Activated CD4-positive, alpha-beta T cell treated with anti-CD3 and anti-CD28 coated beads, Interleukin-2, Interleukin-4, amounts not matched to agents 100 ng/mL and 50 ng/mL, durations not matched to agents 16 hours and 8 hours (primary cell): ENCODE measurements at regions not wholly inside any gene's neighbourhood (a gene's known extent, or its start where the extent isn't known, plus 50 kb on each side); places are given as distances from the start of the nearest gene placed in this dataset.
A peak's percentile ranks its signal among the peaks of the same experiment; 100 is the strongest.
"Not testable (repeated sequence)": the region's sequence is repeated elsewhere in the genome, so short reads cannot be mapped to it uniquely, and the experiment has no call there.

Source experiments
- DNase-seq: peaks from one replicate; pipeline ENCODE4 v3.0.0-alpha.2; 2020; ENCODE audit warnings: low spot score

- DNase-seq, result no peak
Measured at GRCh38 chr3:132084982-132085381, 50.2 kb upstream of the CPNE4 start.

- no peak for DNase-seq
Measured at GRCh38 chr3:132087356-132087755, 52.5 kb upstream of the CPNE4 start.

- no peak for DNase-seq
Measured at GRCh38 chr3:132088291-132088690, 53.5 kb upstream of the CPNE4 start.

- DNase-seq, result no peak
Measured at GRCh38 chr3:132090921-132091320, 56.1 kb upstream of the CPNE4 start.

- DNase-seq, result no peak
Measured at GRCh38 chr3:132116601-132117000, 81.8 kb upstream of the CPNE4 start.

GRCh38 chr3:132117642-132118041, 82.8 kb upstream of the CPNE4 start:
- DNase-seq, result no peak

GRCh38 chr3:132119531-132119930, 84.7 kb upstream of the CPNE4 start:
- no peak for DNase-seq

GRCh38 chr3:132124096-132124495, 89.3 kb upstream of the CPNE4 start:
- DNase-seq, result no peak

- DNase-seq, result no peak
Measured at GRCh38 chr3:132124651-132125284, 90.0 kb upstream of the CPNE4 start.

- no peak for DNase-seq
Measured at GRCh38 chr3:132134611-132135010, 99.8 kb upstream of the CPNE4 start.

GRCh38 chr3:132135628-132136333, 101.0 kb upstream of the CPNE4 start:
- DNase-seq, result no peak

- no peak for DNase-seq
Measured at GRCh38 chr3:132136334-132136716, 101.5 kb upstream of the CPNE4 start.

GRCh38 chr3:132136902-132137301, 102.1 kb upstream of the CPNE4 start:
- not testable (repeated sequence) for DNase-seq

- DNase-seq, result no peak
Measured at GRCh38 chr3:132145833-132146232, 111.0 kb upstream of the CPNE4 start.

GRCh38 chr3:132154619-132155018, 119.8 kb upstream of the CPNE4 start:
- no peak for DNase-seq

- no peak for DNase-seq
Measured at GRCh38 chr3:132159145-132159544, 124.3 kb upstream of the CPNE4 start.

GRCh38 chr3:132160198-132160597, 125.4 kb upstream of the CPNE4 start:
- no peak for DNase-seq

GRCh38 chr3:132161608-132162007, 126.8 kb upstream of the CPNE4 start:
- DNase-seq, result no peak

GRCh38 chr3:132164469-132165092, 129.8 kb upstream of the CPNE4 start:
- no peak for DNase-seq

- no peak for DNase-seq
Measured at GRCh38 chr3:132167870-132168269, 133.1 kb upstream of the CPNE4 start.

- no peak for DNase-seq
Measured at GRCh38 chr3:132174500-132174899, 139.7 kb upstream of the CPNE4 start.

- peak; percentile 47 for DNase-seq
Measured at GRCh38 chr3:132180337-132180791, 136.8 kb upstream of the ACP3 start.

GRCh38 chr3:132183811-132184210, 133.4 kb upstream of the ACP3 start:
- DNase-seq, result no peak
